ENCODE measurements at regions not wholly inside any gene's neighbourhood (a gene's known extent, or its start where the extent isn't known, plus 50 kb on each side); places are given as distances from the start of the nearest gene placed in this dataset.

DNA sequence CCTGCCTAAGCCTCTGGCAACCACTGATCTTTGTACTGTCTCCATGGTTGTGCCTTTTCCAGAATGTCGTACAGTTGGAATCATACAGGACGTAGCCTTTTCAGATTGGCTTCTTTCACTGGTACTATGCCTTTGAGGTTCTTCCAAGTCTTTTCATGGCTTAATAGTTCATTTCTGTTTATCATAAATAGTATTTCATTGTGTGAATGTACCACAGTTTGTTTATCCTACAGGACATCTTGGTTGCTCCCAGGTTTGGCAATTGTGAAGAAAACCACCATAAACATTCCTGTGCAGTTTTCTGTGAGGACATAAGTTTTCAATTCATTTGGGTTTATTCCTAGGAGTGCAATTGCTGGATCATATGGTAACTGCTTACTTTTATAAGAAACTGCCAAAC is 190.6 kb upstream of the RAB4A start:
- TF ChIP-seq TBX3 (IDR thresholded peaks at IDR 0.05; ENCODE audit: borderline replicate concordance) (no peak), MYNN (CRISPR knock-in tag; IDR thresholded peaks at IDR 0.05; ENCODE audit: low read depth) (no peak), GTF3A (CRISPR knock-in tag; conservative IDR thresholded peaks at IDR 0.05) (no peak), SIN3A (IDR thresholded peaks at IDR 0.05; ENCODE audit: borderline replicate concordance, low read depth, low read length) (no peak), RFX1 (IDR thresholded peaks at IDR 0.05) (no peak)
- TF ChIP-seq, protein P1, sequence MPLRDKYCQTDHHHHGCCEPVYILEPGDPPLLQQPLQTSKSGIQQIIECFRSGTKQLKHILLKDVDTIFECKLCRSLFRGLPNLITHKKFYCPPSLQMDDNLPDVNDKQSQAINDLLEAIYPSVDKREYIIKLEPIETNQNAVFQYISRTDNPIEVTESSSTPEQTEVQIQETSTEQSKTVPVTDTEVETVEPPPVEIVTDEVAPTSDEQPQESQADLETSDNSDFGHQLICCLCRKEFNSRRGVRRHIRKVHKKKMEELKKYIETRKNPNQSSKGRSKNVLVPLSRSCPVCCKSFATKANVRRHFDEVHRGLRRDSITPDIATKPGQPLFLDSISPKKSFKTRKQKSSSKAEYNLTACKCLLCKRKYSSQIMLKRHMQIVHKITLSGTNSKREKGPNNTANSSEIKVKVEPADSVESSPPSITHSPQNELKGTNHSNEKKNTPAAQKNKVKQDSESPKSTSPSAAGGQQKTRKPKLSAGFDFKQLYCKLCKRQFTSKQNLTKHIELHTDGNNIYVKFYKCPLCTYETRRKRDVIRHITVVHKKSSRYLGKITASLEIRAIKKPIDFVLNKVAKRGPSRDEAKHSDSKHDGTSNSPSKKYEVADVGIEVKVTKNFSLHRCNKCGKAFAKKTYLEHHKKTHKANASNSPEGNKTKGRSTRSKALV (CRISPR knock-in tag; IDR thresholded peaks at IDR 0.05) = no peak
- TF ChIP-seq, protein P2, sequence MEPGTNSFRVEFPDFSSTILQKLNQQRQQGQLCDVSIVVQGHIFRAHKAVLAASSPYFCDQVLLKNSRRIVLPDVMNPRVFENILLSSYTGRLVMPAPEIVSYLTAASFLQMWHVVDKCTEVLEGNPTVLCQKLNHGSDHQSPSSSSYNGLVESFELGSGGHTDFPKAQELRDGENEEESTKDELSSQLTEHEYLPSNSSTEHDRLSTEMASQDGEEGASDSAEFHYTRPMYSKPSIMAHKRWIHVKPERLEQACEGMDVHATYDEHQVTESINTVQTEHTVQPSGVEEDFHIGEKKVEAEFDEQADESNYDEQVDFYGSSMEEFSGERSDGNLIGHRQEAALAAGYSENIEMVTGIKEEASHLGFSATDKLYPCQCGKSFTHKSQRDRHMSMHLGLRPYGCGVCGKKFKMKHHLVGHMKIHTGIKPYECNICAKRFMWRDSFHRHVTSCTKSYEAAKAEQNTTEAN (CRISPR knock-in tag; conservative IDR thresholded peaks at IDR 0.05) = no peak
- TF ChIP-seq, protein P3, sequence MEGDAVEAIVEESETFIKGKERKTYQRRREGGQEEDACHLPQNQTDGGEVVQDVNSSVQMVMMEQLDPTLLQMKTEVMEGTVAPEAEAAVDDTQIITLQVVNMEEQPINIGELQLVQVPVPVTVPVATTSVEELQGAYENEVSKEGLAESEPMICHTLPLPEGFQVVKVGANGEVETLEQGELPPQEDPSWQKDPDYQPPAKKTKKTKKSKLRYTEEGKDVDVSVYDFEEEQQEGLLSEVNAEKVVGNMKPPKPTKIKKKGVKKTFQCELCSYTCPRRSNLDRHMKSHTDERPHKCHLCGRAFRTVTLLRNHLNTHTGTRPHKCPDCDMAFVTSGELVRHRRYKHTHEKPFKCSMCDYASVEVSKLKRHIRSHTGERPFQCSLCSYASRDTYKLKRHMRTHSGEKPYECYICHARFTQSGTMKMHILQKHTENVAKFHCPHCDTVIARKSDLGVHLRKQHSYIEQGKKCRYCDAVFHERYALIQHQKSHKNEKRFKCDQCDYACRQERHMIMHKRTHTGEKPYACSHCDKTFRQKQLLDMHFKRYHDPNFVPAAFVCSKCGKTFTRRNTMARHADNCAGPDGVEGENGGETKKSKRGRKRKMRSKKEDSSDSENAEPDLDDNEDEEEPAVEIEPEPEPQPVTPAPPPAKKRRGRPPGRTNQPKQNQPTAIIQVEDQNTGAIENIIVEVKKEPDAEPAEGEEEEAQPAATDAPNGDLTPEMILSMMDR (CRISPR knock-in tag; IDR thresholded peaks at IDR 0.05) = no peak
- TF ChIP-seq, protein P4, sequence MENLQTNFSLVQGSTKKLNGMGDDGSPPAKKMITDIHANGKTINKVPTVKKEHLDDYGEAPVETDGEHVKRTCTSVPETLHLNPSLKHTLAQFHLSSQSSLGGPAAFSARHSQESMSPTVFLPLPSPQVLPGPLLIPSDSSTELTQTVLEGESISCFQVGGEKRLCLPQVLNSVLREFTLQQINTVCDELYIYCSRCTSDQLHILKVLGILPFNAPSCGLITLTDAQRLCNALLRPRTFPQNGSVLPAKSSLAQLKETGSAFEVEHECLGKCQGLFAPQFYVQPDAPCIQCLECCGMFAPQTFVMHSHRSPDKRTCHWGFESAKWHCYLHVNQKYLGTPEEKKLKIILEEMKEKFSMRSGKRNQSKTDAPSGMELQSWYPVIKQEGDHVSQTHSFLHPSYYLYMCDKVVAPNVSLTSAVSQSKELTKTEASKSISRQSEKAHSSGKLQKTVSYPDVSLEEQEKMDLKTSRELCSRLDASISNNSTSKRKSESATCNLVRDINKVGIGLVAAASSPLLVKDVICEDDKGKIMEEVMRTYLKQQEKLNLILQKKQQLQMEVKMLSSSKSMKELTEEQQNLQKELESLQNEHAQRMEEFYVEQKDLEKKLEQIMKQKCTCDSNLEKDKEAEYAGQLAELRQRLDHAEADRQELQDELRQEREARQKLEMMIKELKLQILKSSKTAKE (CRISPR knock-in tag; IDR thresholded peaks at IDR 0.05; ENCODE audit: borderline replicate concordance) = no peak

Measured in HepG2 (cell line).